GM19372 (cell line): ENCODE measurements at regions not wholly inside any gene's neighbourhood (a gene's known extent, or its start where the extent isn't known, plus 50 kb on each side); places are given as distances from the start of the nearest gene placed in this dataset.
A peak's percentile ranks its signal among the peaks of the same experiment; 100 is the strongest.
"Not testable (repeated sequence)": the region's sequence is repeated elsewhere in the genome, so short reads cannot be mapped to it uniquely, and the experiment has no call there.

Experiments
- ATAC-seq: cut with Tn5 transposase; IDR thresholded peaks from one replicate; pipeline ENCODE4 v1.9.1; 2021; ENCODE audit warnings: mild to moderate bottlenecking, low read depth, moderate library complexity; ENCODE audit not compliant: unreplicated experiment

DNA sequence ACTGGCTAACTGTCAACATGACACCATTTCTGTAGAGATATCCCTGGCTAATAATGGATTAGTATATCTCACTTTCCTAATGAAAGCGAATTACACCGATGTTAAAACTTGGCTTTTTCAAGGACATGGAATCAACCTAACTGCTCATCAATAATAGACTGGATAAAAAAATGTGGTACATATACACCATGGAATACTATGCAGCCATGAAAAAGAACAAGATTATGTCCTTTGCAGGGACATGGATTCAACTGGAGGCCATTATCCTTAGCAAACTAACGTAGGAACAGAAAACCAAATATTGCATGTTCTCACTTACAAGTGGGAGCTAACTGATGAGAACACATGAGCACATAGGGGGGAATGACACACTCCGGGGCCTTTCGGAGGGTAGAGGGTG, 62.6 kb downstream of the ZIC1 start:
- ATAC-seq: no peak

DNA sequence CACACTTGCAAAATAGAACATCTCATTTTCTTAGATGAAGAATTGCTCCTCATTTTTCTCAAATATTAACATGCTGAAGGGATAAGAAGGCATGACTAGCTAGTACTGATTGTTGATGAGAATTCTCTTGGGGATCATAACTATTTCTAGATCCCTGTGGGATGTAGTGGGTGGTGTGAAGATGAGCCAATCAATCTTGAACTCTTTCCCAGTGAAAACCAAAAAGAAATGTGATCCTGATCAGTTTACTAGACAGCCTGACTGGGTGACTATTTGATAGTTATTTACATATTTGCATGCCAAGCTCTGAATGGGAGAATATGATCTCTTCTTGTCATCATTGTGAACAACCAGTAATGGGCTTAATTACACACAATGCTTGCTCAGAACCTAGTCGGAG, 63.7 kb downstream of the ZIC1 start:
- ATAC-seq: no peak

DNA sequence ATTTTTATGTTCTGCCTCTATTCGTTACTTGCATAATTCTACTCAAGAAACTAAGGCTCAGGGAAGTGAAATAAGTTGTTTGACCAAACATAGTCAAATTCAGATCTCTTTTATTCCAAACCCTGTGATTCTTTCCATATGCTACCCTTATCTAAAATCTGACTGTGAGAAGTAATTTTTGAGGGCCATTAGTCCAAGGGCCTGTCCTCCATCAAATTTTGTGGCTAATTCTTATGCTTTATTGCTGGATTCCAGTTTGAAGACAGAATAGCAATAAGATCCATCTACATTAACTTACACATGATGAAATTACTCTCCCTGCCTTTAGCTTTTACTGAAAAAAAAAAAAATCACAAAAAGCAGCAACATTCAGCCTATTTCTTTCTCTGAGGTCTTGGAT, 74.0 kb downstream of the ZIC1 start:
- ATAC-seq: no peak

DNA sequence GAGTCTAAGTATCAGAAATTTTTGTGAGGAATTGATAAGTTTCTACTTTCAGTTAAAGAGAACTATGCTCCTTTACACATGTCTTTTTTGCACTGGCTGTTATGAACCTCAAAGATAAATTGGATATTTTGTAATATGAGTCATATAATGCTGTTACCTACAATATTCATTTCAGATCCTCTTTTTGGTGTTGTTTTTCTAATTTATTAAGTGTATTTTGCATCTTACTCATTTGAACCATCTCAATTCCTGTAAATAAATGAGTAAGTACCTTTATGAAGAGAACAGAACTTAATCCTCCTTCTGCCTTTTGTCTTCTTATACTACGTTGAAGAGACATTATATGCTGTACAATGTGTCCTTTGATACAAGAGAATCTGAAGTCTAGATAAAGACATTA, 74.4 kb downstream of the ZIC1 start:
- no peak for ATAC-seq

DNA sequence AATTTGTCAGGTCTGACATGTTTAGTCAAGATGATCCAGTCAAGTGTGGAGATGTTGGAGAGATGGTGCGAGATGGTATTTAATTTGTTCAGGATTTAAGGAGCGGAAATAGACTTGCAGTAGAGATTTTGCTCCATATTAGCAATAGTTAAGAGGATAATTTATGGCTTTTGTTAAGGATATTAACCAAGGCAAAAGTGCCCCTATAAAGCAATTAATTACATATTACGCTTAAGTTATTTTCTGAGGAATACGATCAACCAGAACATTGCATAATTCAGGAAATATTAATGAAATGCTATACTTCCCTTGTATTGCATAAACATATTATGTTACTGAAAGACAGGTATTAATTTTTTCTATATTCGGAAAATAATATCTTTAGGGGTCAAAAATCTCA, 83.9 kb downstream of the ZIC1 start:
- no peak for ATAC-seq

DNA sequence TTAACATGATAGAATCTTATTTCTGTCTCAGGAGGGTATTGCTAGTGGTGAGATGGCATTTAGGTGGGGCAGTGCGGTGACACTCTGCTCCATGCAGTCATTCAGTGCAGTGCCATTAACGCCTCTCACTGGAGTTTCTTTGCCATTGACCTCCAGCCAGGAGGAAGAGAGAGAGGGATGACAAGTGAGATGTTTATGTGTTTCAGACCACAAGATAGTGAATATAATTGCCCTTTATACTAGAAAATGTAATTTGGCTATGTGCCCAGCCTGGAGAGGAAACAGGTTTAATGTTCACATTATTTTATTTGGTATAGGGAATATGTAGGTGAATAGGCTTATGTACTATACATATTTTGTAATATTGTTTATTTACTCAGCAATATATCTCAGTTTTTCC, 84.5 kb downstream of the ZIC1 start:
- no peak for ATAC-seq

DNA sequence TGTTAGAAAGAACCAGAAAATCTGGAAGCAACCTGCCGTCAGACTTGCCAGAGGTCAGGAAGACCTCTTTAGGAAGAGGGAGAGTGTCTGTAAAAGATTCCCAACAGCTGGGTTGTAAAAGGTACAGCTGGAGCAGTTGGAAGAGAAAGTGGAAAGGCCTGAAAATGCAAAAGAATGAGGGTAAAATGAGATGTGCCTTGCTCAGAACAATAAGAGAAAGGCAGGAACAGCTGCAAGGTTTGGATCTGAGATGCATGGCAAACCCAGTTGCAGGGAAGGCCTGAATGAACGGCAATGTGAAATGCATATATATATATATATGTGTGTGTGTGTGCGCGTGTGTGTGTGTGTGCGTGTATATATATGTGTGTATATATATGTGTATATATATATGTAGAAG, 88.1 kb downstream of the ZIC1 start:
- no peak for ATAC-seq

DNA sequence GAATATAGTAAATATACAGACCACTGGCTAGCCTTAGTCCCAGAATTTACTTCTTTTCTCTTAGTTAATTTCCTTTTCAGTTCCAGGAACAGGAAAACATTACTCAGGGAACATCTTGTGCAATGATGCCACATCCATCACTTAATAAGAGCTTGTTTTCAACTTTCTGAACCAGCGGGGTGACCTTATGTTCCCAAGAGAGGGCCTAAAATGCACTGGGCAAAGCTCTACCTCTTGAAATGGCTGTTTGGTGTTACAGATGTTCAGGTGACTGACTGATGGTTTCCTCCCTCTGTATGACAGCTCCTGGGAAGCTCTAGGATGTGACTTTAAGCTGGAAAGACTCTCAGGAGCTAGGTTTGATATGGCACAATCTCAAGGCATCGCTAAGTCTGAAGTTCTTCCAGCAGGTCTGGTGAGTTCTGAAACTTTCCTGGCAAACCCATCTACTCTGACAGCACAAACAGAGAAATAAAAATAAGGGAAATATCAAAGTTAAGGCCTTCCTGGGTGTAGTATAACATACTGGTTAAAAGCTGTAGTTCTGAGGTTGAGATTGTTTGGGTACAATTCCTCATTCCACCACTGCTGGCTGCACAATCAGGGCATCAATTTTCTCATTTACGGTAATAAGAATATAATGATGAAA, 98.6 kb downstream of the ZIC1 start:
- ATAC-seq: no peak

DNA sequence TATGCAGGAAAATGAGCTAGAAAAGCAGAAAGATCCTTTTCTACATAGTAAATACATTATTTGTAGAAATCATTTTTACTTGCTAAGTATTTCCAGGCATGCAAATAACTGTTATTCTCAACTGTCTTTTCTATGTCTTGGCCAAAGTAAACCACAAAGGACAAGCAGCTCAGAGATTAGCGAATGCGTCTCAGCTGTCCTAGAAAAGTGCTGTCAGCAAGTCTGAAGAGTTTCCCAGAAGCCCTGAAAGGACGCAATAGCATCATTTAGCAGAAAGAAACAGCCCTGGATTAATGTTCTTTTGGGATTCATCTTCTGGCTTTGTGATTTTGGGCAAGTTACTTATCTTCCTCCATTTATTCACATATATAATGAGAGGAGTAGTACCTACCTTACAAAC, 100.3 kb downstream of the ZIC1 start:
- ATAC-seq: no peak

DNA sequence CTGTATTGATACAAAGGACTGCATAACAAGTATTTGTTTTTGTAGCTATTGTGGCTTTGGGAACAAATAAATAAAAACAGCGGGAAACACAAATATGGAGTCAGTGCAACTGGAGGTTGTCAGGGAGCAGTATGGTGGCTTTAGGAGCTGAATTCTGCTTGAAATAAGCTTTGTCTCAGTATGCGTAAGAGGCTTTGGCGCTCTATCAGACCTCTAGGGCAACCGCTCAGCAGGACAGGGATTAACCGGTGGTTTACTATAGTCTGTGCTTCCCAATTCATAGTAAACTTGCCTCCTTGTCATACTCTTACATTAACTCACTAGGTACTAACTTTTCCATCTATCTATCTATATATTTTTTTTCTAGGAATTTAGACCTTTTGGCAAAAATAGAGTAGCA, 104.6 kb downstream of the ZIC1 start:
- ATAC-seq: no peak

DNA sequence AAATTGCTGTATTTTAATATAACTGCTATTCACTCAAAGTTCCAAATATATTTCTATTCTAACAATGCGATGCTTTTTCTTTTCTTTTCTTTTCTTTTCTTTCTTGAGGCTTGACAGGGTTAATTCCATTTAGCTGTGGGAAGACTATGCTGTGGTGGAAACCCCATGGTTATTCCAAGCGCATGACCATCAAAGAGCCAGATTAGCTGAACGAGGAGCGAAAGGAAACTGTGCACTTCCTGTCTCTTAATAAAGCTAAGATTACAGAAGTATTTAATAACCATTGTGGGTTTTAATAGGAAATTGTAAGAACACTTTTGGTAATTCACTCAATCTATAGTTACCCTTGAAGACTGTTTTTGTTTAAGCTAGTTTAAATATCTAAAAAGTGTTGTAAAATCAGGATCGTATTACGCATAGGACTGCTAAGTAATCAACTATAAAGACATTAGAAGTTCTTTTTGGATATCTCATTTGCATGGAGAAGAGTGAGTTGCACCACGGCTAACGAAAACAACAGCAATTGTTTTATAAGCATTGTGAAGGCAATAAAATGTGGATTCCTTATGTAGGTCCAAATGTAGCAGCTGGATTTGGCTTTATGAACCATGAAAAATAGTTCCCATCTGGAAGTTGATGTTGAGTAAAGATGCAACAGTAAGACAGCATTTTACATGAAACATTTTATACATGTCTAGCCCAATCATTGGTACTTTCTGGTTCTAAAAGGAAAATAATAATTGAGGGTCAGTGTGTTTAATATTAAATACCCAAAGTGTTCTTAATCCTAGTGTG, 105.4 kb downstream of the ZIC1 start:
- ATAC-seq: no peak

DNA sequence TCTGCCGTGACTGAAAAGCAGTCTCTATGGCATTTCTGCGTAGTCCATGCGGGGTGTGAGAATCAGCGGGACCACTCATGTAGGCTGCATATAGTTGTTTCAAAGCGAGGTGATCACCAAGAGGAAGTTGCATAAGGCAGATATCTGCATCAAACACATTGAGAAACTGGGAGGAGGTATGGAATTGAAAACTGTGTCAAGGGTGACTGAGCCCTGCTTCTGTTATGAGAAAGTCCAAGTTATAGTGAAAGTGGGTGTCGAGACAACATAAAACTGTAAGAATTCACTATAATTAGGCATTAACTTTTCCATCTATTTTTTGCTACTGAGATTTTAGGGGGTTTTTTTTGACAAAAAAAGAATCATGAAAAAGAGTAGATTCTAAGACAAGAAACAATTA, 109.3 kb downstream of the ZIC1 start:
- no peak for ATAC-seq

DNA sequence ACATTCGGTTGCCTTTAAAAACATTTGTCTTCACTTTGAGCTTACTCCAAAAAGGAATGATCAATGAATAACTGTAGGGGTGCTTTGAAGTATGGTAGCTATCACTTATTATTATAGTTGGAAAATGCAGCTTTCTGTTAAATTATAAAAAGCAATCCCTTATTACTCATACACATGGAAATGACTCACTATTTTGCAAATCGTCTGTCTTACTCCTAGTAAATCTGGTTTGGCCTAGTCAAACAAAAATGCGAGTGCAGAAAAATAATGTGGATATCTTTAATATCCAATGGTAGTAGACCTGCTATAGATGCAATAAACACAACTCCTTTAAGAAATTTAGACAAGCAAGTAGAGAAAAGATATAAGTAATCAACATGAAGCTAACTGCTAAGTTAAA, 112.5 kb downstream of the ZIC1 start:
- no peak for ATAC-seq

DNA sequence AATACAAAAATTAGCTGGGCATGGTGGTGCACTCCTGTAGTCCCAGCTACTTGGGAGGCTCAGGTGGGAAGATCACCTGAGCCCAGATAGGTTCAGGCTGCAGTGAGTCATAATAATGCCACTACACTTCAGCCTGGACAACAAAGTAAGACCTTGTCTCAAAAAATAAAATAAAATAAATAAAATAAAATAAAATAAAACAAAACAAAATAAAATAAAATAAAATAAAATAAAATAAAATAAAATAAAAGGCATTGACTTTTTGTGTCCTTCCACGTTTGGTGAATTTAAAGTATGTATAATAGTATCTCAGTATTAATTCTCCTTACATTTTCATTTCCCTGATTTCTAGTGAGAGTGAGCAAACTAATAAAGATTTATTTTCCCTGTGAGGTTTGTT, 113.6 kb downstream of the ZIC1 start:
- not testable (repeated sequence) for ATAC-seq

DNA sequence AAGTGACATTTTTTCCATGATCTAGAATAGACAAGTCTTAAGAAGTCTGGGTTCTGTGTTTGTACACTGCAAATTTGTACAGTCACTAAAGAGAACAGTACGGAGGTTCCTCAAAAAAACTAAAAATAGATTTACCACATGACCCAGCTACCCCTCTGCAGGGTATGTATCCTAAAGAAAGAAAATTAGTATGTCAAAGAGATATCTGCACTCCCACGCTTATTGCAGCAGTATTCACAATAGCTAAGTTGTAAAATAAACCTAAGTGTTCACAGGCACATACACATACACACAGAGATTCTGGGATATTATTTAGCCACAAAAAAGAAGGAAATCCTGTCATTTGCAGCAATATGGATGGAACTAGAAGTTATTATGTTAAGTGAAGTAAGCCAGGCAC, 120.4 kb downstream of the ZIC1 start:
- no peak for ATAC-seq

DNA sequence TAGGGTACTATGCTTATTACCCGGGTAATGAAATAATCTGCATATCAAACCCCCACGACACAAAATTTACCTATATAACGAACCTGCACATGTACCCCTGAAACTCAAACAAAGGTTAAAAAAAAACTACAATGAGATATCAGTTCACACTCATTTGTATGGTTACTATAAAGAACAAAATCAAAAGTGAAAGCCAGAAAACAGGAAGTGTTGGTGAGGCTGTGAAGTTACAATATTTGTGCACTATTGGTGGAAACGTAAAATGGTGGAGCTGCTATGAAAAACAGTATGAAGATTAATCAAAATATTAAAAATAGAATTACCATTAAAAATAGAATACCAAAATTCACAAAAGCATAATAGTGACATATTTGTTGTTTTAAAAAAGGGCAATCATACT, 128.9 kb downstream of the ZIC1 start:
- peak; percentile 68 for ATAC-seq

DNA sequence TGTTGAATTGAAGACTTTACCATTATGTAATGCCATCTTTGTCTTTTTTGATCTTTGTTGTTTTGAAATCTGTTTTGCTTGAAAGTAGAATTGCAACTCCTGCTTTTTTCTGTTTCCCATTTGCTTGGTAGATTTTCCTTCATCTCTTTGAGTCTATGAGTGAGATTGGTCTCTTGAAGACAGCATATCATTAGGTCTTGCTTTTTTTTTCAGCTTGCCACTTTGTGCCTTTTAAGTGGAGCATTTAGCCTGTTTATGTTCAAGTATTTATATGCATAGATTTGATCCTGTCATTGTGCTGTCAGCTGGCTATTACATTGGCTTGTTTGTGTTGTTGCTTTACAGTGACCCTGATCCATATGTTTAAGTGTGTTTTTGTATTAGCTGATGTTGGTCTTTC, 131.8 kb downstream of the ZIC1 start:
- ATAC-seq: no peak

DNA sequence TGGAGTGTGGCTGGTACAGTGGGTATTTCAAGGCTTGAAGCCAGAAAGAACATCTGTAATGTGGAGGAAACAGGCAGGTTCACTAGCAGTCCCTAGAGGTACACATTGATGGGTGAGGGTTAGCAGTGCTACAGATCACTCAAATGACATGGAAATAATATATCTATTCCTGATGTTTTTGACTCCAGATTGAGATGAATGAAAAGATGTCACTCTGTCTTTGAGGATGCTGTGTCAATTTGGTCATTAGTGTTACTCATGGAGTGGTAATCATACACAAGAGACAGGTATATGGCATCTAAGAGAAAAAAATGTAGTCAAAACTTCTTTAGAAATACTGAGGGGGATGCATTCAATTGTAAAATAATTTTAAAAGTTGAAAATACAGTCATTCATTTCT, 135.1 kb downstream of the ZIC1 start:
- no peak for ATAC-seq

DNA sequence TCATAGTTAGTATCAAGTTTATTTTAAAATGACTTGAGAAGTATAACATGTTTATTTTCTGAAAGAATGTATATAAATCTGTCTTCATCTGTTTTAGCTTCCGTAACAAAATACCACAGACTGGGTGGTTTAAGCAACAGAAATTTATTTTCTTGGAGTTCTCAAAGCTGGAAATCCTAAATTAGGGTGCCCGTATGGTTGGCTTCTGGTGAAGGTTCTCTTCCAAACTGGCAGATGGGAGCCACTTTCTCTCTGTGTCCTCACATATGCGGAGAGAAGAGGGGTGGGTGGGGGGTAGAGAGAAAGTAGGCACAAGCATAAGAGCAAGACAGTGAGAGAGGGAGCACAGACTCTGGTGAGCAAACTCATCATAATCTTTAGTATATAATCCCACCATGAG, 142.3 kb downstream of the ZIC1 start:
- no peak for ATAC-seq

DNA sequence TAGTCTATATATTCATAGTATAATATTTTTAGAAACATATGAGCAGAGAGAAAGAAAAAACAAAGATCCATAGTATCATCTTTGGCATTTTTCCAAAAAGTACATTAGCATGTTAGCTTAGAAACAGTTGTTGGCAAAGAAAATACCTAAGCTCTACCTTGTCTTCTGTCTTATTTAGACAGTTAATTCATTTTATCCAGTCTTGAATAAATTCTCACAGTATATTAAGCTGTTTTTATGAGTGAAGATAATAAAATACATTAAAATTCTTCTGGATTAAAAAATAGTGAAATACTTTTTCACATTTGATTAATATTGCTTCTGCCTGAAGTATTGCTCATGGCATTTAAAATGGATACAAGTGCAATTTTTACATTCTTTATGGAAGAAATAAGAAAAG, 145.2 kb downstream of the ZIC1 start:
- ATAC-seq: no peak

DNA sequence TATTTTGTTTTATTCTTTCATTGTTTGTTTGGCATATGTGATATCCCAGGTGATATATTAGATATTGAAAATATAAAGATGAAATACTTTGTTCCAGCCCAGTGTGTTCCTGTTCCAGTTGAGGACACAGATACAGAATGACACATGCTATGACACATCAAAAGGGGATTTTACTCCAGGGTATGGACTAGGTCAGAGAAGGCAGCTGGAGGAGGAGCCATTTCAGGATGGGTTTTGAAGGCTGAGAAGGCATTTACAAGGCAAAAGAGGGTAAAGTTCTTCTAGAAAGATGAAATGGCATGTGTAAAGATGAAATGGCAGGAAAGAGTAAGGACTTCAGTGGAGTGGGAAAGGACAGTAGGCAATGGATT, 163.8 kb downstream of the ZIC1 start:
- ATAC-seq: no peak

DNA sequence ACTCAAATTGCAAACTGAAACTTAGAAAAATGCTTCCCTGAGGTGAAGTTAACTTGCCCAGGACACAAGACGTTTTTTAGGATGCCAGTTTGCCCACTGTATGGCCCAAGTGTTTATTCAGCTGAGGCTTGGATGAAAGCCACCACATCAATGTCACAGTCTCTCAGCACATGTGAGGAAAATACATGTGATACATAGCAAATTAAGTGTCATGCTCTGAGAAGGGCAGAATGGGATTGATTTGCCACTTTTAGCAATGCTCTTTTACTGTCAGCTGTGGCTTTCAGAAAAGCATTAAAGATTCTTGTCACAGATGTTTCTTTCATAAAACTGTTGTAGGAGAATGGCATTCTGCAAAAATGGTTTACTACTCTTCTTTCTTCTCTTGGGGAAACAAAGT, 165.5 kb downstream of the ZIC1 start:
- ATAC-seq: no peak

DNA sequence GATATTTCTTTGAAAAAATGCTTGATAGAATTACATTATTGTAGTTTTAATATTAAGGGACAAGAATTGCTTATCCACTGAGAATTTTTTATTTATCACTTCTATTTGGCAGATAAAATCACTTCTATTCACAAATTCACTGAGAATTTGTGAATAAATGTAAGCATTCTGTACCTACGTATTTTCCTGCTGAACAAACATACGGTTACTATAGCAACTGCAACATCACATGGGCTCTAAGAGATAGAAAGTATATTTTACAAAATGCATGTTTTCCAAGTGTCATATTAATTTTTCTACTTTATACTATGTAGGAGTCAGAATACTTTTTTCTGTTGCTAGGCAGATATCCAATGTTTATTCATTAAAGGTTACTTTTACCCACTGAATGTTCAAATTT, 166.2 kb downstream of the ZIC1 start:
- ATAC-seq: no peak
